ENCODE measurements at regions not wholly inside any gene's neighbourhood (a gene's known extent, or its start where the extent isn't known, plus 50 kb on each side); places are given as distances from the start of the nearest gene placed in this dataset.

- ChIA-PET CTCF (no interaction called here), POLR2A (no interaction called here)
- TF ChIP-seq USF1 (IDR thresholded peaks at IDR 0.05; ENCODE audit: borderline replicate concordance, low read depth) = no peak
- TF ChIP-seq RCOR1 (IDR thresholded peaks at IDR 0.05; ENCODE audit: low read length) = no peak
- TF ChIP-seq CTCF (IDR thresholded peaks at IDR 0.05) = no peak
- TF ChIP-seq EZH2phosphoT487 (IDR thresholded peaks at IDR 0.05; ENCODE audit: borderline replicate concordance, low read depth) = no peak
- TF ChIP-seq, protein P1, sequence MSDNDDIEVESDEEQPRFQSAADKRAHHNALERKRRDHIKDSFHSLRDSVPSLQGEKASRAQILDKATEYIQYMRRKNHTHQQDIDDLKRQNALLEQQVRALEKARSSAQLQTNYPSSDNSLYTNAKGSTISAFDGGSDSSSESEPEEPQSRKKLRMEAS (IDR thresholded peaks at IDR 0.05; ENCODE audit: low read depth) = no peak
- TF ChIP-seq YY1 (IDR thresholded peaks at IDR 0.05; ENCODE audit: low read depth) = no peak
- TF ChIP-seq, protein P2, sequence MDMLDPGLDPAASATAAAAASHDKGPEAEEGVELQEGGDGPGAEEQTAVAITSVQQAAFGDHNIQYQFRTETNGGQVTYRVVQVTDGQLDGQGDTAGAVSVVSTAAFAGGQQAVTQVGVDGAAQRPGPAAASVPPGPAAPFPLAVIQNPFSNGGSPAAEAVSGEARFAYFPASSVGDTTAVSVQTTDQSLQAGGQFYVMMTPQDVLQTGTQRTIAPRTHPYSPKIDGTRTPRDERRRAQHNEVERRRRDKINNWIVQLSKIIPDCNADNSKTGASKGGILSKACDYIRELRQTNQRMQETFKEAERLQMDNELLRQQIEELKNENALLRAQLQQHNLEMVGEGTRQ (IDR thresholded peaks at IDR 0.05; ENCODE audit: borderline replicate concordance, low read depth, low read length) = no peak
- no peak for TF ChIP-seq SMC3 (IDR thresholded peaks at IDR 0.05; ENCODE audit: low read depth, low read length)
- no peak for TF ChIP-seq SIN3A (IDR thresholded peaks at IDR 0.05; ENCODE audit: borderline replicate concordance, low read depth, low read length)
- TF ChIP-seq, protein P3, sequence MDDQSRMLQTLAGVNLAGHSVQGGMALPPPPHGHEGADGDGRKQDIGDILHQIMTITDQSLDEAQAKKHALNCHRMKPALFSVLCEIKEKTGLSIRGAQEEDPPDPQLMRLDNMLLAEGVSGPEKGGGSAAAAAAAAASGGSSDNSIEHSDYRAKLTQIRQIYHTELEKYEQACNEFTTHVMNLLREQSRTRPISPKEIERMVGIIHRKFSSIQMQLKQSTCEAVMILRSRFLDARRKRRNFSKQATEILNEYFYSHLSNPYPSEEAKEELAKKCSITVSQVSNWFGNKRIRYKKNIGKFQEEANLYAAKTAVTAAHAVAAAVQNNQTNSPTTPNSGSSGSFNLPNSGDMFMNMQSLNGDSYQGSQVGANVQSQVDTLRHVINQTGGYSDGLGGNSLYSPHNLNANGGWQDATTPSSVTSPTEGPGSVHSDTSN (IDR thresholded peaks at IDR 0.05) = no peak
- TF ChIP-seq FOXM1 (IDR thresholded peaks at IDR 0.05; ENCODE audit: low read depth) = no peak
- TF ChIP-seq GABPA (IDR thresholded peaks at IDR 0.05; ENCODE audit: low read depth) = no peak
- TF ChIP-seq TAF1 (IDR thresholded peaks at IDR 0.05; ENCODE audit: borderline replicate concordance, low read depth, low read length) = no peak
- TF ChIP-seq FOSL2 (IDR thresholded peaks at IDR 0.05; ENCODE audit: borderline replicate concordance, low read depth) = no peak
- TF ChIP-seq, protein P4, sequence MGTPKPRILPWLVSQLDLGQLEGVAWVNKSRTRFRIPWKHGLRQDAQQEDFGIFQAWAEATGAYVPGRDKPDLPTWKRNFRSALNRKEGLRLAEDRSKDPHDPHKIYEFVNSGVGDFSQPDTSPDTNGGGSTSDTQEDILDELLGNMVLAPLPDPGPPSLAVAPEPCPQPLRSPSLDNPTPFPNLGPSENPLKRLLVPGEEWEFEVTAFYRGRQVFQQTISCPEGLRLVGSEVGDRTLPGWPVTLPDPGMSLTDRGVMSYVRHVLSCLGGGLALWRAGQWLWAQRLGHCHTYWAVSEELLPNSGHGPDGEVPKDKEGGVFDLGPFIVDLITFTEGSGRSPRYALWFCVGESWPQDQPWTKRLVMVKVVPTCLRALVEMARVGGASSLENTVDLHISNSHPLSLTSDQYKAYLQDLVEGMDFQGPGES (IDR thresholded peaks at IDR 0.05; ENCODE audit: low read depth, low read length) = no peak
- no peak for TF ChIP-seq ELF1 (IDR thresholded peaks at IDR 0.05)
- no peak for TF ChIP-seq RXRA (IDR thresholded peaks at IDR 0.05; ENCODE audit: borderline replicate concordance, low read depth)
- H4K20me1 ChIP-seq (ENCODE audit: insufficient read depth) = no peaks in the 10 kb centered on the region
- no peak overlapping the region for H3K27ac ChIP-seq (ENCODE audit: low read depth in 2 of 2, low read length in 1 of 2)
- no peak overlapping the region for H3K4me3 ChIP-seq (ENCODE audit: low read depth in 2 of 2, low read length in 1 of 2)
- H3K27me3 ChIP-seq (ENCODE audit: insufficient read depth) = no peaks in the 10 kb centered on the region
- H2AFZ ChIP-seq (ENCODE audit: low read depth) = no peak overlapping the region
- H3F3A ChIP-seq (replicated peaks; ENCODE audit: insufficient read depth) = no peaks in the 10 kb centered on the region
- no peaks in the 10 kb centered on the region for H3K9me3 ChIP-seq
- no peak for DNase-seq
- H3K79me2 ChIP-seq (ENCODE audit: insufficient read depth) = no peaks in the 10 kb centered on the region
- H3K9ac ChIP-seq = no peak overlapping the region
- H3K36me3 ChIP-seq (replicated peaks in 1 of 2; ENCODE audit: control insufficient read depth in 1 of 2, insufficient read depth in 2 of 2, low read length in 1 of 2) = no peaks in the 10 kb centered on the region
- no peaks in the 10 kb centered on the region for H3K9me2 ChIP-seq
- H3K4me1 ChIP-seq (ENCODE audit: control insufficient read depth in 1 of 2, insufficient read depth in 2 of 2, low read depth in 1 of 2, low read length in 1 of 2) = no peaks in the 10 kb centered on the region; a peak in 1 of 4 replicates
- H3K4me2 ChIP-seq = no peak overlapping the region
These were observed 103.3 kb upstream of the VRK2 start for GRCh38 chr2:57943315-57943714.
